ENCODE measurements at regions not wholly inside any gene's neighbourhood (a gene's known extent, or its start where the extent isn't known, plus 50 kb on each side); places are given as distances from the start of the nearest gene placed in this dataset.

DNA sequence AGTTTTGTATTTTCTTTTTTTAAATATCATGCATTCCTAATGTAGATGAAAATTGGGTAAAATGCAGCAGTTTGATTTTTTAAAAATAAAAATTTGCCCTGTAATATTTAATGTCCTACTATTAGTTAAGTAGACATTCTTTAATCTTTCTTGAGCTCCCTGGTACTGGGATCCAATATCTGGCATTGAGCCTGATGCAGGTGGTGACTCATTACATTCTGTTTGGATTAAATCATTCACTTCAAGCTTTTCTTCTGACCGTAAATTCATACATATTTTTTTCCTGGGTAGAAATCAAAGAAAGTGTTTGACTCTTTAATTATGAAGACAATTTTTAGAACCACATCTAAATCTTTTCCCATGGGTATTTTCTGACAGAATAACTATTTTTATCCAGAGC, 768.8 kb upstream of the SLC35B3 start:
- TF ChIP-seq MAX (IDR thresholded peaks at IDR 0.05; ENCODE audit: insufficient read depth, insufficient read length) (no peak), GATA2 (IDR thresholded peaks at IDR 0.05; ENCODE audit: insufficient read depth, insufficient read length, low read depth, low read length) (no peak), FOS (IDR thresholded peaks at IDR 0.05; ENCODE audit: borderline replicate concordance, insufficient read depth, low read length) (no peak), POLR2AphosphoS5 (IDR thresholded peaks at IDR 0.05; ENCODE audit: insufficient read depth, low read depth, low read length) (no peak), EZH2 (IDR thresholded peaks at IDR 0.05; ENCODE audit: borderline replicate concordance, low read depth, low read length, severe bottlenecking) (no peak), POLR2A (IDR thresholded peaks at IDR 0.05; ENCODE audit: low read depth, low read length) (no peak), JUN (IDR thresholded peaks at IDR 0.05; ENCODE audit: borderline replicate concordance, insufficient read depth, insufficient read length, low read depth) (no peak), MYC (IDR thresholded peaks at IDR 0.05; ENCODE audit: low read depth, low read length) (no peak), CTCF (IDR thresholded peaks at IDR 0.05; ENCODE audit: extremely low read depth in 1 of 2, insufficient read depth in 1 of 2, low read depth in 1 of 2, low read length in 2 of 2) (no peak)
- POLR2A ChIA-PET: no interaction called here
- peak; percentile 41 for DNase-seq (ENCODE audit: low read depth, low spot score)
- Histone ChIP-seq H3K4me1 (ENCODE audit: control insufficient read depth, extremely low read depth, insufficient read depth, low read length) (no peaks in the 10 kb centered on the region), H3K27me3 (ENCODE audit: control insufficient read depth in 2 of 2, insufficient read depth in 2 of 2, low read length in 2 of 2) (no peaks in the 10 kb centered on the region), H3K27ac (ENCODE audit: insufficient read depth, low read depth, low read length) (no peak overlapping the region), H3K36me3 (ENCODE audit: control insufficient read depth in 2 of 2, extremely low read depth in 1 of 2, insufficient read depth in 2 of 2, low read length in 2 of 2) (no peaks in the 10 kb centered on the region), H3K9ac (replicated peaks; ENCODE audit: extremely low read depth, insufficient read depth, low read length) (no peak overlapping the region), H2AFZ (ENCODE audit: low read depth, low read length) (no peak overlapping the region), H3K9me1 (replicated peaks; ENCODE audit: control insufficient read depth, extremely low read depth, insufficient read depth, low read length) (no peaks in the 10 kb centered on the region), H3K4me2 (ENCODE audit: insufficient read depth, low read length) (no peak overlapping the region), H3K79me2 (ENCODE audit: control insufficient read depth, insufficient read depth, low read length) (no peaks in the 10 kb centered on the region), H4K20me1 (replicated peaks; ENCODE audit: control insufficient read depth, extremely low read depth, insufficient read depth, low read length) (no peaks in the 10 kb centered on the region), H3K4me3 (replicated peaks in 1 of 3; ENCODE audit: insufficient read depth in 1 of 3, low read depth in 1 of 3, low read length in 3 of 3) (no peak overlapping the region), H3K9me3 (replicated peaks; ENCODE audit: control insufficient read depth, insufficient read depth, low read length) (no peaks in the 10 kb centered on the region)
- intact Hi-C loops (cut with micrococcal nuclease): no loop called here
- dilution Hi-C loops (cut with MboI; ENCODE audit: extremely low pct_ligation_motif_present, low sequenced_read_pairs): no loop called here
- CTCF ChIA-PET: no interaction called here
- FAIRE-seq: no peak
- BruUV-seq (replicated peaks): no TSS peak
